Stimulated activated CD4-positive, alpha-beta T cell treated with anti-CD3 and anti-CD28 coated beads, TNF-alpha, amount 100 ng/mL, for 4 hours (primary cell): ENCODE measurements at regions not wholly inside any gene's neighbourhood (a gene's known extent, or its start where the extent isn't known, plus 50 kb on each side); places are given as distances from the start of the nearest gene placed in this dataset.
"Not testable (repeated sequence)": the region's sequence is repeated elsewhere in the genome, so short reads cannot be mapped to it uniquely, and the experiment has no call there.

Source experiments
- DNase-seq, 3 experiments: peaks; one replicate each; pipeline ENCODE4 v3.0.0-alpha.2; 2020; ENCODE audit warnings: low read depth in 3 of 3

GRCh38 chr15:77839970-77840905 lies 207.5 kb upstream of the LINGO1 start:
- no peak for DNase-seq

DNA sequence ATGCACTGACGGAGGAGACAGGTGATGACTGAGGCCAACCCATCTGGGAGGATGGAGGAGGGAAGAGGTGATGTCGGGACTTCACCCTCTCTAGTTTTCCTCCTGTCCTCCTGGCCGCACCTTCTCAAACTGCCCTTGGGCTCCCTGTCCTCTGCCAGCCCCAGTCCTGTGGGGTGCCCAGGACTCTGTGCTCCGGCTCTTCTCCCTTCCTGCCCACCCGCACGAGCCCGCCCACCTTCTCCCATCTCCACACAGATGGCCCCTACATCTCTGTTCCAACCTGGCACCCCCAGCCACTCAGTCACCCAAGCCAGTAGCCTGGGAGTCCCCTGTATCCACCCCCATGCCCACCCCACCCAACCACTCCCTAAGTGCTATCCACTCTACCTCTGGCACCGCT lies 206.7 kb upstream of the LINGO1 start:
- DNase-seq = no peak

GRCh38 chr15:77838595-77838994 lies 205.9 kb upstream of the LINGO1 start:
- no peak for DNase-seq

- DNase-seq = no peak
Measured at GRCh38 chr15:77838061-77838460, 205.3 kb upstream of the LINGO1 start.

- DNase-seq = no peak
Measured at GRCh38 chr15:77837649-77838025, 204.9 kb upstream of the LINGO1 start.

DNA sequence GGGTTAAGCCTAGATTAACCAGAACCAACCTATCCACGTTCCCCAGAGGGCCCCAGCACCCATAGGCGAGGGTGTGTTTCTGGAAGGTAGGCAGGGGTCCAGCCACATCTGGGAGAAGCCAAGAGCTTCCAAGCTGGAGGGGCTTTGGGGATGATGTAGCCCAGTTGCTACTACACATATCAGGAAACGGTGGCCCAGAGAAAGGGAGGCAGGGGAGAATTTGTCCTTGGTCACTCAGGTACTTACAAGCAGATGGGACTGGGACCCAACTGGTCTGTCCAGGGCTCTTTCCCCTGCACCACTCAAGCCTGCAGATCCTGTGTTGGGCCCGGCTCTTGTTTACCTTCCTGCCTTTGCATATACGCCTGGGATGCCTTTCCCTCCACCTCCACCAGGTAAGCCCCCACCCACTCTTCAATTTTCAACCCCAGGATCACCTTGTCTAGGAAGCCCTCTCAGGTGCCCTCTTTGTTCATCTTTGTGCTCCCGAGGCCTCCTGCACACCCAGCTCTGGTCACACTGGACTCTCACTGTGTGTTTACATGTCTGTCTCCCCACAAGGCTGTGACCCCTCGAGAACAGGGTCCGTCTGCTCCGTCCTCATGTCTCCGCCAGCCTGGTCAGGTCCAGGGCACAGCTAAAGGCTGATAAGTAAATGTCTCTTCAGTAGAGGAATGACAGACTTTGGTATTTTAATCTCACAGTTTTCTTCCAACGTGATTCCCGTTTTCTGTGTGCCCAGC lies 204.4 kb upstream of the LINGO1 start:
- DNase-seq = no peak

DNA sequence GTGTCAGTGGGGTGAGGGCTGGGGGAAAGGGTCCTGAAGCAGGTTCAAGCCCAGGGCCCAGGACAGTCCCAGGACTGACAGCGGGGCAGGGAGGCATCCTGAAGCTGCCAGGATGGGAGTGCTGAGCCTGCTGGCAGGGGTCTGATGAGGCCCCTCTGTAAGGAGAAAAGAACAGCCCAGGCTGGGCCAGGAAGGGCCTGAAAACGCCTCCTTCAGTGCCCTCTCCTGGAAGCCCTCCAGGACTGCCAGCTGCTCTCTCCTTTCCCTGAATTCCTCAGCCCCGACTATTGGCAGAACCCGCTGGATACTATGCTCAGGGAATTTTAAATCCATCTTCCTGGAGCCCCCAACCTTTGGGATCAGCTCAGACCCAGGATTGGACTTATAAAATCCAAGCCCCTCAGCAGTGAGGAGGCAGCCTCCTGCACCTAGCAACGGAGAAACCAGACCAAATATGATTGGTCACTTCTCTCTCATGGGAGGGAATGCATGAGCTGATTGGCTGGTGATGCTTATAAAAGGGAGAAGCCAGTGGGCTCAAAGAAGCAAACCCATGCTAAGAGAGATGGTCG lies 203.5 kb upstream of the LINGO1 start:
- no peak for DNase-seq

DNA sequence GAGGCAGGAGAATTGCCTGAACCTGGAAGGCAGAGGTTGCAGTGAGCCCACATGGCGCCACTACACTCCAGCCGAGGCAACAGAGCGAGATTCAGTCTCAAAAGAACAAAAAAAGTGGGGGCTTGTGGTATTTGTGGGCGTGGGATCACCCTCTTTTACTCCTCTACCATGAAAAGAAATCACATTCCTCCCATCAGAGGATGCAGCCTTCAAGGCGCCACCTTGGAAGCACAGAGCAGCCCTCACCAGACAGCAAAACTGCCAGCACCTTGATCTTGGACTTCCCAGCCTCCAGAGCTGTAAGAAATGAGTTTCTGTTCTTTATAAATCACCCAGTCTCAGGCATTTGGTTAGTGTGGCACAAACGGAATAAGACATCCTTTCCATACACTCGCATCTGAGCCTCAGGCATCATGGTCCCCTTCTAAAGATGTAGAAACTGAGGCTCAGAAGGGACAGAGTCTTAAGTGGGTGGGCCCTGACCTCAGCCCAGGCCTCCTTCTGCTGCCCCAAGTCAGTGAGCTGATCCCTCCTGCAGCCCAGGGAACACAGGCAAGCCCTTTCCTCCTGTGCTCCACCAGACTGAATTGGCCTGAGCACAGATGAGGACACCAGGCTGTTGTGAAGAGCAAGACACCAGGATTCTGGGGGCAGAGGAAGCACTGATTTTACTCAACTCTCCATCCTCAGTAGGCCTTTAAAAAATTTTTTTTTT lies 201.7 kb upstream of the LINGO1 start:
- DNase-seq = no peak

DNA sequence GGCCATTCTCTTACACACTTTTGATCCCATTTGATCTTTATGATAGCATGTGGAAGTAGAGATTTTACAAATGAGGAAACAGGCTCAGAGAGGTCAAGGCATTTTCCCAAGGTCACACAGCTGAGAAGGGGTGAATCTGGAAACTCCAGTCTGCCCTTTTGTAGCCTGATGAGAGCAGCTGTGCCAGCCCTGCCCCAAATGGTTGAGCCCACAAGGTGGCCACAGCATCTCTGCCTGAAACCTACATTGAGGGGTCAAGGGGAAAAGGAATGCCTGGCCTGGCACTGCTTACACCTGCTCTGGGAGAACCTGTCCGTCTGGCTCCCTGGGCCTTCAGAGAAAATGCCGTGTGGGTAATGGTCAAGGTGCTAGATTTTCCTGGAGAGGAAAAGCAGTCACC lies 200.2 kb upstream of the LINGO1 start:
- DNase-seq = no peak

DNA sequence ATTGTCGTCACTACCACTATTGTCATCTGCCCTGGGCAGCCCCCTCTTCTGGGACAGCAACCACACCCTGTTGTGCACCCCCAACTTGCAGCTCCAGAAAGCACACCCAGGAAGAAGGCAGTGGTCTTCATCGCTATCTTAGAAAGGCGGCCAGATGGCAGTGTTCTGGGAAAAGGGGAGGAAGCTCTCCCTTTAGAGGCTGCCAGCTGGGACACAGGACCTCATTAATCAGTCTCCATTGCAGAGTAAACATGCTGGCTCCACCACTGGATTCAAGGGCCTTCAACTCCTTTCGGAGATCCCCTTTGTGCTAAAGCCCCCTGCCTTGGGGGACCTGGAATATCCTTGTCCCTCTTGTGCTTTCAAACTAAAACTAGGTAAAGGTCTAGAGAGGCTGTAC lies 199.3 kb upstream of the LINGO1 start:
- DNase-seq = no peak

DNA sequence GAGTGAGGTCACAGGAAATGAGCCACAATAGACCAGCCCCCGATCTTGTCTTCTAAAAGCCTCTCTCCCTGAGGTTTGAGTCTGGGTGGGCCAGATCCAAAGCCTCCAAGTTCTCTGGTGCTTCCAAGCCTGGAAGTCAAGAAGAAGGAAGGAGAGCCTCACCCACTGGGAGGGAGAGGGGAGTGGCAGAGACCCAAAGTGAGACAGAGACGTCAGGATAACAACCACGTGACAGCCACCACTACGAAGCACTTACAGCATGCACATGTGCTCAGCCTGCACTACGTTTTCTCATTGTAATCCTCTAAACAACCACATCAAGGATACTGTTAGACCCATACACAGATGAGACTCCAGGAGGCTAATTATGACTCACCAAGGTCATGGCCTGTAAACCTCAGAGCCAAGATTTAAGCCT lies 197.3 kb upstream of the LINGO1 start:
- DNase-seq = no peak

GRCh38 chr15:77829331-77829730 lies 196.6 kb upstream of the LINGO1 start:
- DNase-seq = not testable (repeated sequence)

- DNase-seq = no peak
Measured at GRCh38 chr15:77827860-77828259, 195.1 kb upstream of the LINGO1 start.

GRCh38 chr15:77826006-77826695 lies 193.4 kb upstream of the LINGO1 start:
- no peak for DNase-seq

GRCh38 chr15:77825546-77825945 lies 192.8 kb upstream of the LINGO1 start:
- no peak for DNase-seq

GRCh38 chr15:77825252-77825542 lies 192.5 kb upstream of the LINGO1 start:
- DNase-seq = no peak

- no peak for DNase-seq
Measured at GRCh38 chr15:77824361-77825251, 191.9 kb upstream of the LINGO1 start.

DNA sequence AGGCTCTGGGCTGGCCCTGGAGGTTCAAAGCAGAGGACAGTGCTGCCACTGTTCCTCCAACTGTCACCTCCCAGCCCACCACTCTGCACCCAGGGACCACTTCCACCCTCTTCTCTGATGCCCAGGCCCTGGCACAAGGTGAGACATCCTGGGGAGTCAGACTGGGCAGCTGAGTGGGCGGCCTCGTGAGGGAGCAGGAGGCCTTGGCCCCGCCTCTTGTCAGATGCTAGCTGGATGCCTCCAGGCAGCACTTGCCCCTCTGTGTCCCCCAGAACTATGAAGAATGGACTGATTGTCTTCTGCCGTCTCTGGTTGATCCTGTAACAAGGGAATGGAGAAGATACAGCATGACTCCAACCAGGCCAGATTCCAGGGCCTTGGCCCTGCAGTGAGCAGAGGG lies 191.0 kb upstream of the LINGO1 start:
- DNase-seq = no peak

GRCh38 chr15:77822631-77823230 lies 190.0 kb upstream of the LINGO1 start:
- no peak for DNase-seq

- no peak for DNase-seq
Measured at GRCh38 chr15:77821959-77822256, 189.2 kb upstream of the LINGO1 start.
